Neural crest cell (in vitro differentiated cells): ENCODE measurements at regions not wholly inside any gene's neighbourhood (a gene's known extent, or its start where the extent isn't known, plus 50 kb on each side); places are given as distances from the start of the nearest gene placed in this dataset.

Experiments used
- DNase-seq: peaks from one replicate; pipeline ENCODE4 v3.0.0; 2021; ENCODE audit warnings: low read depth, mixed read lengths, low spot score
- H3K27ac Mint-ChIP-seq: one replicate; pipeline ENCODE4 v1.8.0; 2021; ENCODE audit warnings: mild to moderate bottlenecking, mixed read lengths; ENCODE audit not compliant: unreplicated experiment
- H3K27me3 Mint-ChIP-seq: 2 replicates; pipeline ENCODE4 v1.8.0; 2021; ENCODE audit warnings: low read depth, mild to moderate bottlenecking, mixed read lengths
- H3K36me3 Mint-ChIP-seq: 2 replicates; pipeline ENCODE4 v1.8.0; 2021; ENCODE audit warnings: low read depth, mild to moderate bottlenecking, mixed read lengths
- H3K4me1 Mint-ChIP-seq: 2 replicates; pipeline ENCODE4 v1.8.0; 2021; ENCODE audit warnings: mixed read lengths
- H3K4me3 Mint-ChIP-seq: one replicate; pipeline ENCODE4 v1.8.0; 2021; ENCODE audit warnings: mild to moderate bottlenecking, mixed read lengths
- H3K9me3 Mint-ChIP-seq: 2 replicates; pipeline ENCODE4 v1.8.0; 2021; ENCODE audit warnings: mixed read lengths
- TF ChIP-seq, protein P1 (sequence below): fragments of 200-600 bp; sonication (generic); conservative IDR thresholded peaks from 2 replicates; pipeline ENCODE4 v1.5.0; 2021; ENCODE audit warnings: antibody characterized with exemption, mild to moderate bottlenecking

DNA sequence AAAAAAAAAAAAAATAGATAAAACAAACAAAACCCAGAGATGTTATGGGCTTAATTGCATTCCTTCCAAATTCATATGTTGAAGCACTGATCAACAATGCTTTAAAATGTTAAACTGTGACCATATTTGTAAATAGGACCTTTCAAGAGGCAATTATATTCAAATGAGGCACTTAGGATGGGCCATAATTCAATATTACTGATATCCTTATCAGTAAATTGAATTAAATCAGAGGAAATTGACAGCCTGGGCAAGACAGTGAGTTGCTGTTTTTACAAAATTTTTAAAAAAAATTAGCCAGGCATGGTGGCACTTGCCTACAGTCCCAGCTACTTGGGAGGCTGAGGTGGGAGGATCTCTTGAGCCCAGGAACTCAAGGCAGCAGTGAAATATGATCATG lies 364.1 kb downstream of the GJA1 start:
- DNase-seq, result no peak
- no peaks in the 10 kb centered on the region for H3K27me3 Mint-ChIP-seq
- H3K27ac Mint-ChIP-seq, result no peak overlapping the region
- H3K4me3 Mint-ChIP-seq, result no peak overlapping the region
- TF ChIP-seq, protein P1, sequence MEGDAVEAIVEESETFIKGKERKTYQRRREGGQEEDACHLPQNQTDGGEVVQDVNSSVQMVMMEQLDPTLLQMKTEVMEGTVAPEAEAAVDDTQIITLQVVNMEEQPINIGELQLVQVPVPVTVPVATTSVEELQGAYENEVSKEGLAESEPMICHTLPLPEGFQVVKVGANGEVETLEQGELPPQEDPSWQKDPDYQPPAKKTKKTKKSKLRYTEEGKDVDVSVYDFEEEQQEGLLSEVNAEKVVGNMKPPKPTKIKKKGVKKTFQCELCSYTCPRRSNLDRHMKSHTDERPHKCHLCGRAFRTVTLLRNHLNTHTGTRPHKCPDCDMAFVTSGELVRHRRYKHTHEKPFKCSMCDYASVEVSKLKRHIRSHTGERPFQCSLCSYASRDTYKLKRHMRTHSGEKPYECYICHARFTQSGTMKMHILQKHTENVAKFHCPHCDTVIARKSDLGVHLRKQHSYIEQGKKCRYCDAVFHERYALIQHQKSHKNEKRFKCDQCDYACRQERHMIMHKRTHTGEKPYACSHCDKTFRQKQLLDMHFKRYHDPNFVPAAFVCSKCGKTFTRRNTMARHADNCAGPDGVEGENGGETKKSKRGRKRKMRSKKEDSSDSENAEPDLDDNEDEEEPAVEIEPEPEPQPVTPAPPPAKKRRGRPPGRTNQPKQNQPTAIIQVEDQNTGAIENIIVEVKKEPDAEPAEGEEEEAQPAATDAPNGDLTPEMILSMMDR, result no peak
- peaks cover 15% of the 10 kb centered on the region for H3K9me3 Mint-ChIP-seq
- H3K36me3 Mint-ChIP-seq, result peaks cover 4% of the 10 kb centered on the region
- no peaks in the 10 kb centered on the region for H3K4me1 Mint-ChIP-seq

DNA sequence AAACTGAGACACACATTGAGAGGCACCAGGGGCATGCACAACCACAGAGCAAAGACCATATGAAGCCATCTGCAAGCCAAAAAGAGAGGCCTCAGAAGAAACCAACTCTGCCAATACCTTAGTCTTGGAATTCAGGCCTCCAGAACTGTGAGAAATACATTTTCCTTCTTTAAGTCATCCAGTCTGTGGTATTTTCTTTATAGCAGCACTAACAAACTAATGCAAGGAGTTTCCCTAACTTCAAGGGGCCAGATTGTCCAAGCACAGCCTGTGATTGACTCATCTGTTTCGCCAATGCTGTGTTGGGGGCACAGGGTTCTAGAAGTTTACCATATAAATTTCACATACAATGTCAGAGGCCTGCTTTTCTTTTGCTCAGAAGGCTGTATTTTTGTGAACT lies 364.6 kb downstream of the GJA1 start:
- Mint-ChIP-seq H3K27me3 (no peaks in the 10 kb centered on the region), H3K36me3 (peaks cover 4% of the 10 kb centered on the region), H3K9me3 (peaks cover 15% of the 10 kb centered on the region), H3K4me3 (no peak overlapping the region), H3K4me1 (no peaks in the 10 kb centered on the region), H3K27ac (no peak overlapping the region)
- TF ChIP-seq, protein P1, result no peak
- DNase-seq, result no peak

DNA sequence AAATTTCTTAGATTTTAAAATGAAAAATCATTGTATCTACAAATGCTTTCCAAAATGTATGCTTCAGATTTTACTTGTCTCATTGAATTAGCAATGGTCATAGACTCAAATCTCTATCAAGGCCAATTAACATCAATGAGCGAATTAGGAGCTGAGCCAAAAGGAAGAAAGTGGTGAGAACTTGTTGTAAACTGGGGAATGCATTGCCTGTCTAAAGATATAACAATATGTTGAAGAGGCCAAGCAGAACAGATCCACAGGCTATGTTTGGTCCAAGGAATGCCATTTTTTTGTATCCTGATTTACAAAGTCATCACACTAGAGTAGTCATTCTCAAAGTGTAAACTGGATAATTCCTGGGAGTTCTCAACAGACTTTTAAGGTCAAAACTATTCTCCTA lies 370.7 kb downstream of the GJA1 start:
- no peak overlapping the region for H3K27ac Mint-ChIP-seq
- H3K27me3 Mint-ChIP-seq, result no peaks in the 10 kb centered on the region
- peaks cover 4% of the 10 kb centered on the region for H3K9me3 Mint-ChIP-seq
- no peak for DNase-seq
- peaks cover 4% of the 10 kb centered on the region for H3K4me1 Mint-ChIP-seq
- peaks cover 2% of the 10 kb centered on the region for H3K36me3 Mint-ChIP-seq
- H3K4me3 Mint-ChIP-seq, result no peak overlapping the region
- TF ChIP-seq, protein P1, result no peak

DNA sequence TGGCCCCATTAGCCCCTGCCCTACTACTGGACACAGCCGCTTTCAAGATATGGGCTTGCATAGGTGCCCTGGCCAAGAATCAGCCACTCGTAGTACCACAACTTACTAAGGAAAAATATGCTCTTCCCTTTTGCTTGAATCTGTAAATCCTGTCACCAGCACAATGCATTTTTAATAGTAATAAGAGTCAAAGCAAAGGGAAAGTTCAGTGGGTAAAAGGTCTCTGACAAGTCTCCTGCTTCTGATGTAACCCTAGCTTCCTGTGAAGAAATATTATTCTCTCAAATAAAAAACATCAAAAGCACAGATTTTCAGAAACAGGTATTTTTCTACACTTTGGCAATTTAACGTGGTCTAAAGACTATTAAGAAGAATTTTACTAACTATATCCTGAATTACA lies 373.8 kb downstream of the GJA1 start:
- TF ChIP-seq, protein P1, result no peak
- Mint-ChIP-seq H3K9me3 (peaks cover 3% of the 10 kb centered on the region), H3K4me3 (no peak overlapping the region), H3K27ac (peak overlapping the region; percentile 35), H3K36me3 (peaks cover 2% of the 10 kb centered on the region), H3K27me3 (no peaks in the 10 kb centered on the region), H3K4me1 (peaks cover 19% of the 10 kb centered on the region)
- DNase-seq, result no peak

DNA sequence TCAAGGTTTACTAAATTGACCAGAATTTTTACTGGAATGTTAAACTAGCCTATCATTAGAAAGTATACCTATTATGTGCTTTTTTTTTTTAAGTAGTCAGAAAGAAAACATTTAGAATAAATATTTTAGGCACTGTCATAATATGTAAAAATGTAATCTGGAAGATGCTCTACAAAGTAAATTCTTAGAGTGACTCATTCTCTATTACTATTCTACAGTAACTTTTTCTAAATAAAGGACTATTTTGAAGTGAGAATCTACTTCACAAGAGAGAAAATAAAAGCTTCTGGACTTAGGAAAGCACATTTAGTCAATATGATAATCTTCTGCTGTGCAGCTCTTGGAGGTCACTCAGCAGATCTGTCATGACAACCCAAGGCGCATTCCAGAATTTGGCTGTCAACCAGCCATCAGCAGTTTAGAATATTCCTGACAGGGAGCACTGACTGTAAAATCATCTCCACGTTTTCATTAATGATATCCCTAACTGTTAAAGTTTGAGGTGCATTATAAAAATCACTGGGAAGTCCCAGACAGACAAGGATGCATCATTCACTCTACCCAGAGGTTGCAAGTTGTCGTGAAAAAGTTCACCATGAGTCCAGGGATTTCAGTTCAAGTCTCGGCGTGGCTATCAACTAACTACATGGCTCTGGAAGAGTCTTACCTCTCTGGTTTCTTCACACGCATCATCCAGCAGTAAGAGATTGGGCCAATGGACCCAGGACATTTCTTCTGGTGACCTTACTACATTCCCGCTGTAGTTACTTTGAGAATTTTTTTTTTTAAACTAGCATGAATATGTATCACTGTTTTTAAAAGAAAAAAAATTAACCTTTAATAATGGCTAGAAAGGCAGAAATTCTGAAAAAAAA lies 374.9 kb downstream of the GJA1 start:
- Mint-ChIP-seq H3K27me3 (no peaks in the 10 kb centered on the region), H3K4me3 (no peak overlapping the region), H3K27ac (no peak overlapping the region), H3K36me3 (peaks cover 2% of the 10 kb centered on the region), H3K9me3 (peaks cover 3% of the 10 kb centered on the region), H3K4me1 (peaks cover 19% of the 10 kb centered on the region)
- TF ChIP-seq, protein P1, result no peak
- DNase-seq, result no peak
